ENCODE measurements at regions not wholly inside any gene's neighbourhood (a gene's known extent, or its start where the extent isn't known, plus 50 kb on each side); places are given as distances from the start of the nearest gene placed in this dataset.
"Not testable (repeated sequence)": the region's sequence is repeated elsewhere in the genome, so short reads cannot be mapped to it uniquely, and the experiment has no call there.

DNA sequence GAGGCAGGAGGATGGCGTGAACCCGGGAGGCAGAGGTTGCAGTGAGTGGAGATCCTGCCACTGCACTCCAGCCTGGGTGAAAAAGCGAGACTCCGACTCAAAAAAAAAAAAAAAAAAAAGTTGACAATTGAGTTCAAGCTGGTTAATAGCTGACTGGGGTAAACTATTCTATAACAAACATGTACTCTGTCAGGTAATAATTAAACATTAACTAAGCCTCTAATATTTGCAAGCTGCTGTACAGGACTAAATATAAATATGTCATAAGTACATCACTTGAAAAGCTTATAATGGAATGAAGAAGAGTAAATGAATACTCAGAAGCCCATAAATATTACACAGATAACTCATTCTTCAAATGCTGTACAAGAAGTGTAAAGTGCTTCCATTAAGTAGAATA lies 190.4 kb upstream of the CRIM1 start:
- CTCF ChIA-PET (ENCODE audit: partially characterized antibody), result no interaction called here
- POLR2A ChIA-PET (ENCODE audit: partially characterized antibody), result no interaction called here
- no peaks in the 10 kb centered on the region for H3K36me3 Mint-ChIP-seq
- H3K27ac Mint-ChIP-seq, result no peak overlapping the region
- no peaks in the 10 kb centered on the region for H3K4me1 Mint-ChIP-seq
- H3K27me3 ChIP-seq (ENCODE audit: insufficient read depth, low read length), result no peaks in the 10 kb centered on the region
- H3K4me1 ChIP-seq (ENCODE audit: insufficient read depth, low read length), result no peaks in the 10 kb centered on the region
- no peaks in the 10 kb centered on the region for H3K9me3 Mint-ChIP-seq
- H3K9me3 ChIP-seq (ENCODE audit: control insufficient read depth in 1 of 2, low read length in 2 of 2), result no peaks in the 10 kb centered on the region
- DNase-seq, result no peak
- no peak overlapping the region for H3K4me3 ChIP-seq (ENCODE audit: low read length in 2 of 2)
- H3K27me3 Mint-ChIP-seq, result peaks cover 0 to 4% of the 10 kb centered on the region in 2 donors
- intact Hi-C loops (cut with micrococcal nuclease), result no loop called here
- H3K36me3 ChIP-seq (ENCODE audit: insufficient read depth, low read length), result no peaks in the 10 kb centered on the region
- H3K27ac ChIP-seq (ENCODE audit: low read depth, low read length), result no peak overlapping the region
- H3K4me3 Mint-ChIP-seq, result no peak overlapping the region

DNA sequence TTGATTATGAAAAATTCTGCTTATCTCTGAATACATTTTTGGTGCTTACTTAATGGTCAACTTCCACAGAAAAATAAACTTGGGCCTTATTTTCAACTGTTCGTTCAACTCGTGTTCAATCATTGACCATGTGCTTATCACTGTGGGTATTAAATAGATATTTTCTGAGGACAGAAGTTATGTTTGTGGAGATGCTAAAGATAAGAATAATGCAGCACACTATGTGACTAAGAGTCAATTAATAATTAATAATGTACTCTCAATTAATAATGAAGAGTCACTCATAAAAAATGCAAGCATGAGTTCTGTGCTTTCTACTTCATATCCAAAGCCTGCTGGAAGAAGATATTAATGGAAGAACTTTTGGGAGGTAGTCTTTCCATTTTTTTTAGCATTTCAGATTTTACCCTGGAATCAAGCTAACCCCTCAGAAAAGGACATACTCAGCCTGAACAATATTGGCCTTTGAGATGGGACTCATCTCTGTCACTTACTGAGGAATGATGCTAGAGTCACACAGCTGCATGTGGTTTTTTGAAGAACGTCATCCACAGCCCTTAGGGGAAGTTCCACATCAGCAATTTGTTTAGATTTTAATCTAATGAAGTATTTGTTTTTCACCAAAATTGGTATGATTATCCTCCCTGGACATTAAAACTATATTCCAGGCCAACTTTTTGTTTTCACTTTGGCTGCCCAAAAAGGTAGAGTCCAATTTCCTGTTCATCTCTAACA lies 191.9 kb upstream of the CRIM1 start:
- DNase-seq, result no peak
- Histone ChIP-seq H3K4me1 (ENCODE audit: insufficient read depth, low read length) (no peaks in the 10 kb centered on the region), H3K4me3 (ENCODE audit: low read length in 2 of 2) (no peak overlapping the region), H3K27ac (ENCODE audit: low read depth, low read length) (no peak overlapping the region), H3K27me3 (ENCODE audit: insufficient read depth, low read length) (no peaks in the 10 kb centered on the region), H3K9me3 (ENCODE audit: control insufficient read depth in 1 of 2, low read length in 2 of 2) (no peaks in the 10 kb centered on the region), H3K36me3 (ENCODE audit: insufficient read depth, low read length) (no peaks in the 10 kb centered on the region)
- Mint-ChIP-seq H3K4me1 (no peaks in the 10 kb centered on the region), H3K9me3 (no peaks in the 10 kb centered on the region), H3K27me3 (peaks cover 0 to 4% of the 10 kb centered on the region in 2 donors), H3K27ac (no peak overlapping the region), H3K4me3 (no peak overlapping the region), H3K36me3 (no peaks in the 10 kb centered on the region)
- ChIA-PET POLR2A (ENCODE audit: partially characterized antibody) (no interaction called here), CTCF (ENCODE audit: partially characterized antibody) (no interaction called here)
- intact Hi-C loops (cut with micrococcal nuclease), result no loop called here

DNA sequence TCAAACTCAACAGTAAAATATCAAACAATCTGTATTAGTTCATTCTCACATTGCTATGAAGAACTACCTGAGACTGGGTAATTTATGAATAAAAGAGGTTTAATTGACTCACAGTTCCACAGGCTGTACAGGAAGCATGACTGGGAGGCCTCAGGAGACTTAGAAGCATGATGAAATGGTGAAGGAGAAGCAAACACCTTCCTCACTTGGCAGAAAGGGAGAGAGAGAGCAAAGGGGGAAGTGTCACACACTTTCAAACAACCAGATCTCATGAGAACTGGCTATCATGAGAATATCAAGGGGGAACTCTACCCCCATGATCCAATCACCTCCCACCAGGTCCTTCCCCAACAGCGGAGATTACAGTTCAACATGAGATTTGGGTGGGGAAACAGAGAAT lies 198.5 kb upstream of the CRIM1 start:
- POLR2A ChIA-PET (ENCODE audit: partially characterized antibody); H3K27me3 Mint-ChIP-seq; H3K4me1 Mint-ChIP-seq; intact Hi-C loops (cut with micrococcal nuclease); H3K36me3 ChIP-seq (ENCODE audit: insufficient read depth, low read length); CTCF ChIA-PET (ENCODE audit: partially characterized antibody); H3K9me3 Mint-ChIP-seq; H3K9me3 ChIP-seq (ENCODE audit: control insufficient read depth in 1 of 2, low read length in 2 of 2); H3K27ac Mint-ChIP-seq; H3K27me3 ChIP-seq (ENCODE audit: insufficient read depth, low read length); H3K36me3 Mint-ChIP-seq; H3K4me3 ChIP-seq (ENCODE audit: low read length in 2 of 2); H3K4me1 ChIP-seq (ENCODE audit: insufficient read depth, low read length); H3K27ac ChIP-seq (ENCODE audit: low read depth, low read length); H3K4me3 Mint-ChIP-seq; DNase-seq: not testable (repeated sequence)

DNA sequence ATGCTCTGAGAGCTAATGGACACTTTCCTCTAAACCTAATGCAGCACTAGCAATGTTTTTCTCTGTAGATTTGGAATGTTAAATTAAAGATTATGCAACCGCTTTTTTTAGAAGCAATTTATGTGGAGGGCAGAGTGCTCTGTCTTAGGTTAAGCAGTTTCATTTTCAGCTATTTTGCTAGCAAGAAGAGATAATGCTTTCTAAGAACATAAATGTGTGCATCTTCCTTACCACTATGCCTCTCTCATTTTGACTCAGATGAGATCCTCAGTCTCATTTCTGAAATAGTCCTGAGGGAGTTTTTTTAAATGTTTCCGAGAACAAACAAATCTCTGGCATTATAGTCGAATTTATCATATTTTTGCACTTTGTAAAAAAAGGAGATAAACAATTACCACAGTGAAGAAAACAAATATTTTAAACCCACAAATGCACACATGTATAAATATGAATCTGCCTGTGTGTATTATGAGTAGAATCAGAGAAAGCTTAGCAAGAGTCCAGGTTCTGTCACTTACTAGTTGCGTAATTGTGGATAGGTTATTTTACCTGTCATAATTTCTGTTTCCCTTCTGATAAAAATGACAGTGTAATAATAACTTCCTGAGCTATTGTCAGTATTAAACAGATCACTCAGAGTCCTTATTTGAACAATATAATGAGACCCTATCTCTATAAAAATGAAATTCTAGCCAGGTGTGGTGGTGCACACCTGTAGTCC lies 207.7 kb upstream of the CRIM1 start:
- peak overlapping the region in 3 of 8 donors; percentile 32 to 49 (median 48) for H3K4me3 Mint-ChIP-seq
- no peaks in the 10 kb centered on the region for H3K9me3 Mint-ChIP-seq
- H3K36me3 Mint-ChIP-seq, result no peaks in the 10 kb centered on the region
- CTCF ChIA-PET (ENCODE audit: partially characterized antibody), result interaction anchor here (1.3 kb wide), 1 partner anchor 10 kb away, joined by 5 read pairs; no protein-coding TSS in a partner anchor
- Histone ChIP-seq H3K27ac (ENCODE audit: low read depth, low read length) (no peak overlapping the region), H3K27me3 (ENCODE audit: insufficient read depth, low read length) (no peaks in the 10 kb centered on the region), H3K9me3 (ENCODE audit: control insufficient read depth in 1 of 2, low read length in 2 of 2) (no peaks in the 10 kb centered on the region), H3K4me3 (ENCODE audit: low read length in 2 of 2) (no peak overlapping the region), H3K4me1 (ENCODE audit: insufficient read depth, low read length) (no peaks in the 10 kb centered on the region), H3K36me3 (ENCODE audit: insufficient read depth, low read length) (no peaks in the 10 kb centered on the region)
- intact Hi-C loops (cut with micrococcal nuclease), result no loop called here
- H3K27me3 Mint-ChIP-seq, result no peaks in the 10 kb centered on the region
- no peak for DNase-seq
- POLR2A ChIA-PET (ENCODE audit: partially characterized antibody), result no interaction called here
- H3K27ac Mint-ChIP-seq, result no peak overlapping the region
- peaks cover 9 to 20% (median 13%) of the 10 kb centered on the region in 4 donors for H3K4me1 Mint-ChIP-seq

DNA sequence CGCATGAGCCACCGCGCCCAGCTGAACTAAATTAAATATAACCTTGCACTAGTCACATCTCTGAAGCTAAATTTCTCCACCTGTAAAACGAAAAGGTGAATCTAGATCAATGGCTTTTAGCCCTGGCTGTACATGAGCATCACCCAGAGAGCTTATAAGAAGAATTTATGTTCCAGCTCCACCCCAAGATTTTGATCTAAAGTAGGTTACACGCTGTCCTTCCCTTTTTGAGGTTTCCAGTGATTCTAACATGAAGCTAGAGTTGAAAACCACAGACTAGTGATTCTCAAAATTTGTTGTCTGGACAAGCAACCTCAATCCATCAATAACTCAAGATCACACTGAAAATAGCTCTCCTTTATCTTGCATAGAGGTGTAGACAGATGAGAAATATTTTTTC lies 208.8 kb upstream of the CRIM1 start:
- Histone ChIP-seq H3K4me3 (ENCODE audit: low read length in 2 of 2) (no peak overlapping the region), H3K36me3 (ENCODE audit: insufficient read depth, low read length) (no peaks in the 10 kb centered on the region), H3K4me1 (ENCODE audit: insufficient read depth, low read length) (no peaks in the 10 kb centered on the region), H3K9me3 (ENCODE audit: control insufficient read depth in 1 of 2, low read length in 2 of 2) (no peaks in the 10 kb centered on the region), H3K27me3 (ENCODE audit: insufficient read depth, low read length) (no peaks in the 10 kb centered on the region), H3K27ac (ENCODE audit: low read depth, low read length) (no peak overlapping the region)
- CTCF ChIA-PET (ENCODE audit: partially characterized antibody), result interaction anchor here (1.3 kb wide), 1 partner anchor 9 kb away, joined by 5 read pairs; no protein-coding TSS in a partner anchor
- POLR2A ChIA-PET (ENCODE audit: partially characterized antibody), result no interaction called here
- Mint-ChIP-seq H3K4me3 (peak overlapping the region in 2 of 8 donors; percentile 1 to 27), H3K27me3 (no peaks in the 10 kb centered on the region), H3K9me3 (no peaks in the 10 kb centered on the region), H3K36me3 (no peaks in the 10 kb centered on the region), H3K4me1 (peaks cover 9 to 20% (median 13%) of the 10 kb centered on the region in 4 donors), H3K27ac (peak overlapping the region in 1 of 7 donors; percentile 49)
- no peak for DNase-seq
- intact Hi-C loops (cut with micrococcal nuclease), result no loop called here

DNA sequence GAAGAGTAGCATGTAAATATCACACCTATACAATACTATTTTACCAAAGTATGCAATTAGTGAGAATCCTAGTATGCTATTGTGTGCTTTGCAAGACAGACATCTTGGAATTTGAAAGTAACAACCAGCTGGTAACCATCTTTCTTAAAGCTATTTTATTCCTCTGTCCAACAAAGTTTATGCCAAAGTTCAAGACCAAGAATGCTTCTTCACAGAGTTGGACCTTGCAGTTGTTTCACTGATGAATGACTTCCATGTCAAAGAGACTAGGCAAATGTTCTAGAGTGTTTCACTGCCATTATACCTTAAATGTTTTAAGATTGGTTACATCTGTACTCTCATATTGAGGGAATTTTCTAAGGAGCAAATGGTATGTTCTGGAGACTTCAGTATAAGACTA lies 215.2 kb upstream of the CRIM1 start:
- H3K27me3 Mint-ChIP-seq, result no peaks in the 10 kb centered on the region

DNA sequence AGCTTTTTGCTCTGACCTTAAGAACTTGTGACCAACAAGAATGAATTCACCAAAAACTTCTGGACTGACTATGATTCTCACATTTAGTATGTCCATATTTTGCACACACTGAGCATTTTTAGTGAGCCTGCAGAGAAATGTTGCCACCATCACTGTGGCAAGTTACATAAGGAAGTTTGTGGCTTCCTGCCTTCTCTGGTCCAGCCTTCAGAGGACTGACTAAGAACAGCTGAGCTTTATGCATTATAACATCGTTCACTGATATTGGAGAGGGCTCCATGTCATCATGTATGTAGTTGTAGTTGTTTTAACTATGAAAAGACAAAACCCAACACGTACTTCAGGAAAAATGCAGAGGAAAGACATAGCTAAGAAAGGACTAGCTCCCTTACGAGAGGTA lies 218.0 kb upstream of the CRIM1 start:
- ChIA-PET CTCF (ENCODE audit: partially characterized antibody) (interaction anchor here (1.6 kb wide), 1 partner anchor 9 kb away, joined by 5 read pairs; no protein-coding TSS in a partner anchor), POLR2A (ENCODE audit: partially characterized antibody) (no interaction called here)
- Mint-ChIP-seq H3K27me3 (no peaks in the 10 kb centered on the region), H3K4me1 (peaks cover 8 to 24% (median 13%) of the 10 kb centered on the region in 4 donors), H3K27ac (no peak overlapping the region), H3K9me3 (no peaks in the 10 kb centered on the region), H3K36me3 (no peaks in the 10 kb centered on the region), H3K4me3 (no peak overlapping the region)
- intact Hi-C loops (cut with micrococcal nuclease), result no loop called here
- no peaks in the 10 kb centered on the region for H3K36me3 ChIP-seq (ENCODE audit: insufficient read depth, low read length)
- no peak overlapping the region for H3K4me3 ChIP-seq (ENCODE audit: low read length in 2 of 2)
- no peaks in the 10 kb centered on the region for H3K9me3 ChIP-seq (ENCODE audit: control insufficient read depth in 1 of 2, low read length in 2 of 2)
- H3K27ac ChIP-seq (ENCODE audit: low read depth, low read length), result no peak overlapping the region
- peaks cover 11% of the 10 kb centered on the region for H3K4me1 ChIP-seq (ENCODE audit: insufficient read depth, low read length)
- H3K27me3 ChIP-seq (ENCODE audit: insufficient read depth, low read length), result no peaks in the 10 kb centered on the region
- DNase-seq, result no peak

More for the DNA sequence above, 215.2 kb upstream of the CRIM1 start:
- intact Hi-C loops (cut with micrococcal nuclease), result no loop called here
- no peaks in the 10 kb centered on the region for H3K9me3 ChIP-seq (ENCODE audit: control insufficient read depth in 1 of 2, low read length in 2 of 2)
- H3K36me3 ChIP-seq (ENCODE audit: insufficient read depth, low read length), result no peaks in the 10 kb centered on the region
- DNase-seq, result no peak
- H3K9me3 Mint-ChIP-seq, result no peaks in the 10 kb centered on the region
- H3K4me1 Mint-ChIP-seq, result peaks cover 8 to 24% (median 13%) of the 10 kb centered on the region in 4 donors
- H3K27ac Mint-ChIP-seq, result no peak overlapping the region
- no peaks in the 10 kb centered on the region for H3K36me3 Mint-ChIP-seq
- CTCF ChIA-PET (ENCODE audit: partially characterized antibody), result no interaction called here
- no peaks in the 10 kb centered on the region for H3K27me3 ChIP-seq (ENCODE audit: insufficient read depth, low read length)
- H3K4me3 ChIP-seq (ENCODE audit: low read length in 2 of 2), result no peak overlapping the region
- no peak overlapping the region for H3K27ac ChIP-seq (ENCODE audit: low read depth, low read length)
- no peak overlapping the region for H3K4me3 Mint-ChIP-seq
- POLR2A ChIA-PET (ENCODE audit: partially characterized antibody), result no interaction called here
- H3K4me1 ChIP-seq (ENCODE audit: insufficient read depth, low read length), result peaks cover 11% of the 10 kb centered on the region

All from CD4-positive, alpha-beta memory T cell (primary cell).